Skeletal muscle cell (primary cell): ENCODE measurements at regions not wholly inside any gene's neighbourhood (a gene's known extent, or its start where the extent isn't known, plus 50 kb on each side); places are given as distances from the start of the nearest gene placed in this dataset.

ENCODE experiments used
- DNase-seq: peaks from one replicate; pipeline ENCODE4 v3.0.0-alpha.2; 2010; ENCODE audit warnings: low read depth
- H3K4me3 ChIP-seq: 2 replicates; pipeline ENCODE4 v1.5.1; 2011; ENCODE audit warnings: low read depth, mild to moderate bottlenecking, control low read depth, low read length, moderate library complexity

DNA sequence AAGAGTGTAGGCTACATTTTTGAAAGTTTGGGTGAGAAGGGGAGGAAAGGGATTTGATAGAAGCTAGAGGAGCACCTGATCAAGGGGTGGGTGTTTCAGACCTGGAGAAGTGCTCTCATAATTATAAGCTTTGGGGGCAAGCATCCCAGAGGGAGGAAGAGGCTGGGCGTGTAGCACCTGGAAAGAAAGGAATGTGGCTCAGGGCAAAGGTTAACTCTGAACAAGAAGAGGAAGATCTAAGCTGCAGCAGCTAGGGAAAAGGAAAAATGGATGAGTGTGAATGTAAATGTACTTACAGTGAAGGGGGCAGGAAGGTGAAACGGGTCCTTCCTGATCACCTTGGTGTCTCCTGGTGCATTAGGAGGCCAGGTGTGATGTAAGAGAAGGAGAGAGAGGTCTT, 49.8 kb upstream of the ANKRD55 start:
- H3K4me3 ChIP-seq, result no peak overlapping the region
- DNase-seq, result no peak
